VCaP (cell line): ENCODE measurements at regions not wholly inside any gene's neighbourhood (a gene's known extent, or its start where the extent isn't known, plus 50 kb on each side); places are given as distances from the start of the nearest gene placed in this dataset.

ENCODE experiments used
- H3K27ac ChIP-seq: fragments of 450-650 bp; 2 replicates; pipeline ENCODE4 v1.5.1; 2017
- TF ChIP-seq, protein P1 (sequence below): fragments of 450-650 bp; conservative IDR thresholded peaks from 2 replicates; pipeline ENCODE4 v1.5.1; 2017; ENCODE audit warnings: mild to moderate bottlenecking, moderate library complexity

- TF ChIP-seq, protein P1, sequence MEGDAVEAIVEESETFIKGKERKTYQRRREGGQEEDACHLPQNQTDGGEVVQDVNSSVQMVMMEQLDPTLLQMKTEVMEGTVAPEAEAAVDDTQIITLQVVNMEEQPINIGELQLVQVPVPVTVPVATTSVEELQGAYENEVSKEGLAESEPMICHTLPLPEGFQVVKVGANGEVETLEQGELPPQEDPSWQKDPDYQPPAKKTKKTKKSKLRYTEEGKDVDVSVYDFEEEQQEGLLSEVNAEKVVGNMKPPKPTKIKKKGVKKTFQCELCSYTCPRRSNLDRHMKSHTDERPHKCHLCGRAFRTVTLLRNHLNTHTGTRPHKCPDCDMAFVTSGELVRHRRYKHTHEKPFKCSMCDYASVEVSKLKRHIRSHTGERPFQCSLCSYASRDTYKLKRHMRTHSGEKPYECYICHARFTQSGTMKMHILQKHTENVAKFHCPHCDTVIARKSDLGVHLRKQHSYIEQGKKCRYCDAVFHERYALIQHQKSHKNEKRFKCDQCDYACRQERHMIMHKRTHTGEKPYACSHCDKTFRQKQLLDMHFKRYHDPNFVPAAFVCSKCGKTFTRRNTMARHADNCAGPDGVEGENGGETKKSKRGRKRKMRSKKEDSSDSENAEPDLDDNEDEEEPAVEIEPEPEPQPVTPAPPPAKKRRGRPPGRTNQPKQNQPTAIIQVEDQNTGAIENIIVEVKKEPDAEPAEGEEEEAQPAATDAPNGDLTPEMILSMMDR = no peak
- no peak overlapping the region for H3K27ac ChIP-seq
Observed at GRCh38 chr20:57800791-57801430, 91.1 kb upstream of the PMEPA1 start.

- TF ChIP-seq, protein P1 = no peak
- no peak overlapping the region for H3K27ac ChIP-seq
Observed at GRCh38 chr20:57797401-57797800, 87.6 kb upstream of the PMEPA1 start.

DNA sequence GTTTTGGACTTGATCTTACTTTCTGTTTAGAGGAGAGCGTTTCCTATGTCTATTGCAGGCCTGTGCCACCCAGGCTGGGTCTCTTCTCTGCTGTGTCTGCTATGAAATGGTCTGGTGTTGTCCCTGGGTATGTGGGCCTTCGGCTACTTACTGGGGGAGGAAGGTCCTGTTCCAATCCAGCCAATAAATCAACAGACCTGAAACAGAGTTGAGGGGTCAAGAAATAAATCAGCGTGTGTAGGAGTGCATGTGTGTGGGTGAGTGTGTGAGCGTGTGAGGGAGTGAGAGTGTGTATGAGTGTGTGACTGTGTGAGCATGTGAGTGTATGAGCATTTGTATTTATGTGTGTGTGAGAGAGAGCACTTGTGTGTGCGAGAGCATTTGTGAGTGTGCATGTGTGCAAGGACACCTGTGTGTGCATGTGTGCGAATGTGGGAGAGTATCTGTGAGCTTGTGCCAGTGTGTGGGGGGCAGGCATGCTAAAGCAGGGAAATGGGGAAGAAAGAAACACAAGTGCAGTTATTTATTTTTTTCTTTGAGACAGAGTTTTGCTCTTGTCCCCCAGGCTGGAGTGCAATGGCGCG lies 86.3 kb upstream of the PMEPA1 start:
- TF ChIP-seq, protein P1 = no peak
- H3K27ac ChIP-seq = no peak overlapping the region; the same call in 1 of the 2 replicates

DNA sequence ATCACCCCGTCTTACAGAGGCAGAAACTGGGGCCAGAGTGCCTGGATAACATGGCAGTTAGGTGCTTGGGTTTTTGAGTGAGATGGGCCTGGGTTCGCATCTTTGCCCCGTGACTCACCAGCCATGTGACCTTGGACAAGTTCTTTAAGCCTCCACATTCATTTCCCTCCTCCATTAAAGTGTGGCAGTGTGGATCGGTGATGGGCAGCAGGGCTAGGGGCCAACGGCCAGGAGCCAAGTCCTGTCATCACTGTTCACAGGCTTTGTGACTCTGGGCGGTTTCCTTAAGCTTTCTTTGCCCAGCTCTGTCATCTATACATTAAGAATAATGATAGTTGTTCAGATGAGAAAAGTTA lies 85.5 kb upstream of the PMEPA1 start:
- H3K27ac ChIP-seq = no peak overlapping the region
- TF ChIP-seq, protein P1 = no peak

- TF ChIP-seq, protein P1 = no peak
- no peak overlapping the region for H3K27ac ChIP-seq
Observed at GRCh38 chr20:57794600-57795341, 85.0 kb upstream of the PMEPA1 start.

GRCh38 chr20:57794036-57794435 lies 84.2 kb upstream of the PMEPA1 start:
- TF ChIP-seq, protein P1 = no peak
- H3K27ac ChIP-seq = no peak overlapping the region

DNA sequence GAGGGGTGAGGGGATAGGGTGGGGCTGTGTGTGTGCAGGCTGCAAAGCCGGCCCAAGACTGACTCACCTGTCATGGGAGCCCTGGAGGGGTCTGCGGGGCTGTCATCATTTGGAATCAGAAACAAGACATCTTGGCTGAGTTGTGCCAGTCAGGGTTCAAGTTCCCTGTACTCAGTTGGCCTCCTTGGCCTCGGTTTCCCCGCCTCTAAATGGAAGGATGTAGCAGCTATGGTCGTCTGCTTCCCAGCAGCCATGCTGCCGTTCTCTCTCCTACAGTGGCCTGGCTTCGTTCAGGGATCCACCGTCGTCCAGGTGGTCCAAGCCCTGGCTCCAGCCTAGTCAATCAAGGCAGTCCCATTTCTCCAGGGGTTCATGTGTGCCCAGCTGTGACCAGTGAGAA lies 83.6 kb upstream of the PMEPA1 start:
- no peak overlapping the region for H3K27ac ChIP-seq
- TF ChIP-seq, protein P1 = no peak
